ENCODE measurements at regions not wholly inside any gene's neighbourhood (a gene's known extent, or its start where the extent isn't known, plus 50 kb on each side); places are given as distances from the start of the nearest gene placed in this dataset.

DNA sequence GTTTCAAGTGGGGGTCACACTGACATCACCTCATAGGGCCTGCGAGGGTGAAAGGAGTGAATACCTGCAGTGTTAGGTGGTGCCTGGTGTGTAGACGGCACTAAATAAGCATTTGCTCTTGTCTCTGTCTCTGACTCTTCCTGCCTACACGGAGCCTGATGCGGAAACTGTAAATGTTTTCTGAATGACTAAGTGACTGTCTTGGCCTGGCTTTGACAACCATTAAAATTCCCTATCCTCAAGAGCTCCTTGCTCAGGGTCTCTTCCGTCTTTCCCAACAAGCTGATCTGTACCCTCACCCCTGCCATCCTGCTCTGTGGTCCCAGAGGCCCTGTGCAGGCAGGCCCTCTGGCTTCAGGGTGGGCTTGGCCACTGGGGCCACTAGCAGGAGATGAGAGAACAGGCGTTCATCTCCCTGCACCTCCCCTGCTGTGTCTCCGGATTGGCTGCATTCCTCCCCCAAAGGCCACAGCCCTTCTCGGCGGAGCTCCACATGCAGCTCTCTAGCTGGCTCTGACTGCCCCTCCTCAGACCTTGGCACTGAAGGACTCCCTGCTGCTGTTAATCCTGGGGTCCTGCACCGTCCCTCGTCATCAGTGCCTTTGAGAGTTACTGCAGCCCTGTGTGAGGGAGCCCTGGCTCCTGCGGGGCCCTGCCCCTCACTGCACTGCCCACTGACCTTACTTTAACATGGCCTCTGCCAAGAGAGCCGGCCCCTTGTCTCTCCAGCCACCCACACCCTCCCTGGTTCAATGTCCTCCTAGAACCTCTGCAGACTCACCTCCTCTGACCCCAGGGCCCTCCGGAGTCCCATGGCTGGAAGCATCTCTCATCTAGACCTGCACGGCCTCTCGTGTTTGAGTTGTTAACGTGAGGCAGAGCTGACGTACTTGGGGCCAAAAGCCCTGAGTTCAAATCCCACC, 211.1 kb downstream of the MATN1 start (continued):
- TF ChIP-seq, protein P1, sequence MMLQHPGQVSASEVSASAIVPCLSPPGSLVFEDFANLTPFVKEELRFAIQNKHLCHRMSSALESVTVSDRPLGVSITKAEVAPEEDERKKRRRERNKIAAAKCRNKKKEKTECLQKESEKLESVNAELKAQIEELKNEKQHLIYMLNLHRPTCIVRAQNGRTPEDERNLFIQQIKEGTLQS (IDR thresholded peaks at IDR 0.05), result no peak
- TF ChIP-seq EGR1 (IDR thresholded peaks at IDR 0.05; ENCODE audit: low read depth in 2 of 2) (no peak), NR2F2 (IDR thresholded peaks at IDR 0.05) (no peak), HNF4A (conservative IDR thresholded peaks at IDR 0.05) (no peak)

DNA sequence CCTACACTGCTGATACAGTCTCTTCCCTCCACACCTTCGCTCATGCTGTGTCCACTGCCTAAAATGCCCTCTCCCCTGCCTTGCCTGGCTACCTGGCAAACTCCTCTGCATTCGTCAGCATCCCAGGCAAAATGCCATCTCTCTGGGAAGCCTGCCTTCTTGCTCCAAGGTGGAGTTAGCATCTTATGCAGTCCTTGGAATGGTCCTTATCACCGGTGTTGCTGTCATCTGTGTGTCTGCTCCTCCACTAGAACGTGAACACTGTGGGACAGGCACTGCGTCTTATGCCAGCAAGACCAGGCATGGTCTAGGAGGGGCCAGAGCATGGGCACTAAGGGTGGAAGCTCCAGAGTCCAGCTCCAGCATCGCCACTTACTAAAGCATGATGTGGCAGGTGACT, 211.8 kb downstream of the MATN1 start:
- Histone ChIP-seq H3K4me1 (ENCODE audit: control insufficient read depth in 4 of 4, insufficient read depth in 4 of 4, low read length in 3 of 4) (no peaks in the 10 kb centered on the region), H3K9me3 (ENCODE audit: control insufficient read depth in 4 of 4, low read length in 3 of 4) (no peaks in the 10 kb centered on the region), H3K36me3 (ENCODE audit: control insufficient read depth in 4 of 4, insufficient read depth in 3 of 4, low read depth in 1 of 4, low read length in 3 of 4) (no peaks in the 10 kb centered on the region), H3K4me3 (ENCODE audit: low read depth in 1 of 3, low read length in 3 of 3) (no peak overlapping the region), H3K27me3 (ENCODE audit: control insufficient read depth in 4 of 4, insufficient read depth in 4 of 4, low read length in 3 of 4) (no peaks in the 10 kb centered on the region), H3K9ac (ENCODE audit: low read depth in 1 of 2, low read length in 2 of 2) (no peak overlapping the region), H3K27ac (ENCODE audit: low read depth in 1 of 2, low read length in 2 of 2) (no peak overlapping the region)
- no peak for TF ChIP-seq YY1 (IDR thresholded peaks at IDR 0.05)
- no peak for TF ChIP-seq JUND (IDR thresholded peaks at IDR 0.05)
- TF ChIP-seq EGR1 (IDR thresholded peaks at IDR 0.05; ENCODE audit: low read depth in 2 of 2), result no peak
- no peak for TF ChIP-seq MAX (IDR thresholded peaks at IDR 0.05)
- no peak for TF ChIP-seq NR2F2 (IDR thresholded peaks at IDR 0.05)
- TF ChIP-seq RXRA (IDR thresholded peaks at IDR 0.05), result no peak
- TF ChIP-seq FOXA2 (IDR thresholded peaks at IDR 0.05), result no peak
- TF ChIP-seq, protein P1 (IDR thresholded peaks at IDR 0.05), result no peak
- no peak for TF ChIP-seq RAD21 (IDR thresholded peaks at IDR 0.05)
- TF ChIP-seq SP1 (IDR thresholded peaks at IDR 0.05), result no peak
- TF ChIP-seq GABPA (IDR thresholded peaks at IDR 0.05 in 1 of 2, conservative IDR thresholded peaks at IDR 0.05 in 1 of 2), result no peak
- no peak for TF ChIP-seq TAF1 (conservative IDR thresholded peaks at IDR 0.05)
- no peak for TF ChIP-seq ZBTB33 (IDR thresholded peaks at IDR 0.05)
- TF ChIP-seq HNF4A (conservative IDR thresholded peaks at IDR 0.05), result no peak
- no peak for TF ChIP-seq HNF4G (IDR thresholded peaks at IDR 0.05)
- TF ChIP-seq, protein P2, sequence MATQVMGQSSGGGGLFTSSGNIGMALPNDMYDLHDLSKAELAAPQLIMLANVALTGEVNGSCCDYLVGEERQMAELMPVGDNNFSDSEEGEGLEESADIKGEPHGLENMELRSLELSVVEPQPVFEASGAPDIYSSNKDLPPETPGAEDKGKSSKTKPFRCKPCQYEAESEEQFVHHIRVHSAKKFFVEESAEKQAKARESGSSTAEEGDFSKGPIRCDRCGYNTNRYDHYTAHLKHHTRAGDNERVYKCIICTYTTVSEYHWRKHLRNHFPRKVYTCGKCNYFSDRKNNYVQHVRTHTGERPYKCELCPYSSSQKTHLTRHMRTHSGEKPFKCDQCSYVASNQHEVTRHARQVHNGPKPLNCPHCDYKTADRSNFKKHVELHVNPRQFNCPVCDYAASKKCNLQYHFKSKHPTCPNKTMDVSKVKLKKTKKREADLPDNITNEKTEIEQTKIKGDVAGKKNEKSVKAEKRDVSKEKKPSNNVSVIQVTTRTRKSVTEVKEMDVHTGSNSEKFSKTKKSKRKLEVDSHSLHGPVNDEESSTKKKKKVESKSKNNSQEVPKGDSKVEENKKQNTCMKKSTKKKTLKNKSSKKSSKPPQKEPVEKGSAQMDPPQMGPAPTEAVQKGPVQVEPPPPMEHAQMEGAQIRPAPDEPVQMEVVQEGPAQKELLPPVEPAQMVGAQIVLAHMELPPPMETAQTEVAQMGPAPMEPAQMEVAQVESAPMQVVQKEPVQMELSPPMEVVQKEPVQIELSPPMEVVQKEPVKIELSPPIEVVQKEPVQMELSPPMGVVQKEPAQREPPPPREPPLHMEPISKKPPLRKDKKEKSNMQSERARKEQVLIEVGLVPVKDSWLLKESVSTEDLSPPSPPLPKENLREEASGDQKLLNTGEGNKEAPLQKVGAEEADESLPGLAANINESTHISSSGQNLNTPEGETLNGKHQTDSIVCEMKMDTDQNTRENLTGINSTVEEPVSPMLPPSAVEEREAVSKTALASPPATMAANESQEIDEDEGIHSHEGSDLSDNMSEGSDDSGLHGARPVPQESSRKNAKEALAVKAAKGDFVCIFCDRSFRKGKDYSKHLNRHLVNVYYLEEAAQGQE (IDR thresholded peaks at IDR 0.05), result no peak
- no peak for TF ChIP-seq FOXA1 (IDR thresholded peaks at IDR 0.05)
- TF ChIP-seq CTCF (IDR thresholded peaks at IDR 0.05; ENCODE audit: low read depth, low read length, missing input control), result no peak
- 81% methylated on average over 6 of the region's 6 CpGs for WGBS
- DNase-seq (ENCODE audit: low spot score), result no peak
